Endothelial cell (in vitro differentiated cells): ENCODE measurements at regions not wholly inside any gene's neighbourhood (a gene's known extent, or its start where the extent isn't known, plus 50 kb on each side); places are given as distances from the start of the nearest gene placed in this dataset.

Experiments
- DNase-seq: peaks from one replicate; pipeline ENCODE4 v3.0.0; 2021; ENCODE audit warnings: low spot score
- H3K27ac Mint-ChIP-seq: one replicate; pipeline ENCODE4 v1.8.0; 2021; ENCODE audit warnings: mixed read lengths, inconsistent platforms; ENCODE audit not compliant: unreplicated experiment
- H3K27me3 Mint-ChIP-seq: one replicate; pipeline ENCODE4 v1.8.0; 2021; ENCODE audit warnings: mild to moderate bottlenecking, moderate library complexity, mixed read lengths, inconsistent platforms; ENCODE audit not compliant: unreplicated experiment
- H3K36me3 Mint-ChIP-seq: one replicate; pipeline ENCODE4 v1.8.0; 2021; ENCODE audit warnings: mild to moderate bottlenecking, low read depth, mixed read lengths, inconsistent platforms; ENCODE audit not compliant: unreplicated experiment
- H3K4me1 Mint-ChIP-seq: one replicate; pipeline ENCODE4 v1.8.0; 2021; ENCODE audit warnings: mild to moderate bottlenecking, mixed read lengths, inconsistent platforms; ENCODE audit not compliant: unreplicated experiment
- H3K4me3 Mint-ChIP-seq: one replicate; pipeline ENCODE4 v1.8.0; 2021; ENCODE audit warnings: mild to moderate bottlenecking, mixed read lengths, inconsistent platforms; ENCODE audit not compliant: unreplicated experiment
- H3K9me3 Mint-ChIP-seq: one replicate; pipeline ENCODE4 v1.8.0; 2021; ENCODE audit warnings: mixed read lengths, inconsistent platforms; ENCODE audit not compliant: unreplicated experiment
- CTCF ChIP-seq: fragments of 200-600 bp; sonication (generic); IDR thresholded peaks from one replicate; pipeline ENCODE4 v1.5.0; 2021; ENCODE audit warnings: antibody characterized with exemption; ENCODE audit not compliant: unreplicated experiment

- Mint-ChIP-seq H3K27ac (no peak overlapping the region), H3K9me3 (no peaks in the 10 kb centered on the region), H3K4me3 (no peak overlapping the region), H3K36me3 (no peaks in the 10 kb centered on the region), H3K27me3 (peaks cover 4% of the 10 kb centered on the region), H3K4me1 (no peaks in the 10 kb centered on the region)
- TF ChIP-seq CTCF: no peak
- no peak for DNase-seq
Observed at GRCh38 chrX:42102586-42103282, 179.4 kb upstream of the CASK start.

DNA sequence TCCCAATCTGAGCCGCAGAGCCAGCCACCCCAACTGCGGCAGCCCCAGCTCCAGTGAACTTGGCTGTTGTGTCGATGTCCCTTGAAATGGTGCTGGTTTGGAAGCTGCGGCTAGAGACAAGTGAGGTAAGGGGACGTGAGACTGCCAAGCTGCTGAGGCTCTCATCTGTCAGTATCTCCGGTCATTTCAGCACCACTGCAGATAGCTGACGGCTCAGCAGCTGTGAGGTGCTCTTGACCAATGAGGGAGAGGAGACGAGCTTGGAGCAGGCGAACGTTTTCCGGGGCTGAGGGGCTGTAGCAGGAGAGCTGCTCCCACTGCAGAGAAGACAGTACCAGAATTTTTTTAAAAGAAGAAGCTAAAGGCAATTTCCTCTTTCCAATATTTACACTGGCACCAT is 175.5 kb upstream of the CASK start:
- Mint-ChIP-seq H3K9me3 (no peaks in the 10 kb centered on the region), H3K27ac (no peak overlapping the region), H3K4me1 (peaks cover 6% of the 10 kb centered on the region), H3K4me3 (no peak overlapping the region), H3K36me3 (no peaks in the 10 kb centered on the region), H3K27me3 (peaks cover 2% of the 10 kb centered on the region)
- no peak for TF ChIP-seq CTCF
- DNase-seq: no peak

- H3K4me3 Mint-ChIP-seq: no peak overlapping the region
- no peak overlapping the region for H3K27ac Mint-ChIP-seq
- no peaks in the 10 kb centered on the region for H3K36me3 Mint-ChIP-seq
- H3K27me3 Mint-ChIP-seq: peaks cover 2% of the 10 kb centered on the region
- H3K9me3 Mint-ChIP-seq: no peaks in the 10 kb centered on the region
- peaks cover 6% of the 10 kb centered on the region for H3K4me1 Mint-ChIP-seq
- no peak for DNase-seq
- no peak for TF ChIP-seq CTCF
Observed at GRCh38 chrX:42097486-42097885, 174.1 kb upstream of the CASK start.

GRCh38 chrX:42096265-42096920 is 173.0 kb upstream of the CASK start:
- Mint-ChIP-seq H3K27me3 (no peaks in the 10 kb centered on the region), H3K27ac (no peak overlapping the region), H3K4me1 (peaks cover 6% of the 10 kb centered on the region), H3K36me3 (no peaks in the 10 kb centered on the region), H3K9me3 (no peaks in the 10 kb centered on the region), H3K4me3 (no peak overlapping the region)
- no peak for DNase-seq
- TF ChIP-seq CTCF: no peak

GRCh38 chrX:42094218-42094617 is 170.9 kb upstream of the CASK start:
- Mint-ChIP-seq H3K4me3 (no peak overlapping the region), H3K27me3 (no peaks in the 10 kb centered on the region), H3K4me1 (peaks cover 6% of the 10 kb centered on the region), H3K27ac (no peak overlapping the region), H3K9me3 (no peaks in the 10 kb centered on the region), H3K36me3 (no peaks in the 10 kb centered on the region)
- DNase-seq: no peak
- no peak for TF ChIP-seq CTCF
